ENCODE measurements at regions not wholly inside any gene's neighbourhood (a gene's known extent, or its start where the extent isn't known, plus 50 kb on each side); places are given as distances from the start of the nearest gene placed in this dataset.

DNA sequence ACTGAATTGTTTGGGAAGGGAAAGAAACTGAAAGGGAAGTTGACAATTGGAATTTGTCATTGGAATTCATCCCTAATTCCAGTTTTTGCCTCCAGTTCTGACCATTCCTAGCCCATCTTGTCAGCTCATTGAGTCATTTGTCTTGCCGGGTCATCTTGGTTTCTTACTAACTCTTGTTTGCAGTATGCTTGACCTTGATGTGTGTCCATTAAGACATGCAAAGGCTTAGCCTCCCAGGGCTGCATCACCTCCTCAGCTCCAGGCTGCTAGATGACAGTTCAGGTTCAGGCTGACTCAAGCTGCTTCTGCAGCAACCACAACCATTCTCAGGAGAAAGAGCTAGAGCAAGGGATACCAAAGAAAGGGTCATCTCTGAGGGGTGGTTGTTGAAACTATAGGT, 151.3 kb upstream of the PTGFR start:
- DNase-seq (ENCODE audit: low spot score) = no peak
- in situ Hi-C loops (cut with HindIII; ENCODE audit: low sequenced_read_pairs) = no loop called here

DNA sequence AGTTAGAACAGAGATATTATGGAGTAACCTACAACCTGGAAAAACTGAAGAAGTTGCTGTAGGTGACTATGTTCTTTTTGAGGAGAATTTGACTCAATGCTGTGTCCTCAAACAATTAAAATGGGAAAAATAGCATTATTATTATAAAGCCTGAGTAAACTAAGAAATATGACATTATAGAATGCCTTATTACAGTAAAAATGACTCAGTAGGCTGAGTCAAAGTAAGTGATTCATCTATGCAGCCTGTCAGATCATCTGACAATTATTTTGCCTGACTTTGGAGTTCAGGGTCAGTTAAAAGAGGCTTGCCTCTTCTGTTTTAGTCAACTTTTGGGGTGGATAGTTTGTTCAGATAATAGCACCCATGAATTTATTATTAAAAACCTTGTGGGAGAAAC, 150.8 kb upstream of the PTGFR start:
- DNase-seq (ENCODE audit: low spot score) = no peak
- in situ Hi-C loops (cut with HindIII; ENCODE audit: low sequenced_read_pairs) = no loop called here

GRCh38 chr1:78348496-78349284, 142.1 kb upstream of the PTGFR start:
- DNase-seq (ENCODE audit: low spot score) = no peak
- in situ Hi-C loops (cut with HindIII; ENCODE audit: low sequenced_read_pairs) = no loop called here

DNA sequence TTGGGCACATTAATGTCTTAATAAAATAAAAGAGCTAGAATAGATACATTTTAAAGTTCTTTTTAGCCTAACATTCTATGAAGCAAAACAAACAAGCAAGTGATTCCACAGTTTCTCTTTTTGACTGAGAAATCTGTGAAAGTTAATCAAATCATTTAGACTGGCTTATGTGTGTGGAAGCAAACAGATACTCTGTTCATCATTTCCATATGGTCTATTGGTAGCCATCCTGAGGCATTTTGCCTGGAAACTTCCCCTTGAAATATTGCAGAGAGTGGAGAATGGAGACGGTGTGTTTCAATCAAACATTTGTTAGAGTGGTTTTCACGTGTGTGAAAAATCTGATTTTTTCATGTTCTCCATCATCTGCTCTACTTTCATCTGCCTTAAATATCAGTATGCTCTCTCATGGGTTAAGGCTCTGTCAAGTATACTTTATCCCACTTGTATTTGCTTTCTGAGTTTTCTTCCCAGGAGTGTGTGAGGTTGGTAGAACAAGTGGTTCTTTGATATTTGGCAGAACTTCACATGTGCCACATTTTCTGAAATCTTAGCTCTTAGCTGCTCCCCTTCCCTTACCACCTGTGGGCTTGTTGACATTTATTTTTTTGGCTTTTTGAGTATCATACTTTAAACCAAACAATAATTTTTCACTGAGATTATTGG, 139.1 kb upstream of the PTGFR start:
- in situ Hi-C loops (cut with HindIII; ENCODE audit: low sequenced_read_pairs) = no loop called here
- DNase-seq (ENCODE audit: low spot score) = no peak

- DNase-seq (ENCODE audit: low spot score) = no peak
- in situ Hi-C loops (cut with HindIII; ENCODE audit: low sequenced_read_pairs) = no loop called here
Observed at GRCh38 chr1:78355656-78356055, 135.1 kb upstream of the PTGFR start.

DNA sequence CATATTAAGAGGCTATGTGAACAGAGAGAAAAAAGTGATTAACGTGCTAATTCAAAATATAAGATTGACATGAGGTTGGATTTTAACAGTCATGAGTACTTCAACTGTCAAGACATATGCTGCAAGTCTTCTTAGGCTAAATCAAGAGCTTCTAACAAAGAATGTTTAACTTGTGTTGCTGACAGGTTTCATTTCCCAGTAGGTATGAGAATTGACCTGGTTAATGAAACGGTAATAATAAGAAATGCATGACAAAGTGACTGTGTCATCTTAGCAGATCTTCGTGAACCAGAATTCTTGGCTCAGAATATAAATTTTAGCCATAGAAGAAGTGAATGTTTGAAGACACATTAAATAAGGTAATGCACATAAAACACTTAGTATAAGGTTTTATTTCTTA, 132.6 kb upstream of the PTGFR start:
- in situ Hi-C loops (cut with HindIII; ENCODE audit: low sequenced_read_pairs) = no loop called here

GRCh38 chr1:78359666-78360065, 131.1 kb upstream of the PTGFR start:
- in situ Hi-C loops (cut with HindIII; ENCODE audit: low sequenced_read_pairs) = no loop called here
- DNase-seq (ENCODE audit: low spot score) = no peak

More for the DNA sequence above, 132.6 kb upstream of the PTGFR start:
- DNase-seq (ENCODE audit: low spot score) = no peak

DNA sequence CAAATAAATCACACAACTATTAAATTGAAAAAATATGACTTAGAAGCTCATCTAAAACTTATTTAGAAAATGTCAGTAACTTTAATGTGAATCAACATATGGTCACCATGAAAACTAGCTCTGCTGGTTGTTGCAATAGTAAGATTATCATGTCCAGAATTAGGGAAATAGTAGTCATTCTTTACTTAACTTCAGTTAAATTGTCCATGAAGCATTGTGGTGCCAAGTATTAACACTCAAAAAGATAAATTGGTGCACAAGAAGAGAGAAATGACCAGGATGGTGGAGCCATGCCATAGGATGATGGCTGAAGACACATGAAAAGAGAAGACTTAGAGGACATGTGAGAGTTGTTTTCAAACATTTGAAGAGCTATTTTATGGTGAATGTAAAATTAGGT, 130.2 kb upstream of the PTGFR start:
- DNase-seq (ENCODE audit: low spot score) = no peak
- in situ Hi-C loops (cut with HindIII; ENCODE audit: low sequenced_read_pairs) = no loop called here

DNA sequence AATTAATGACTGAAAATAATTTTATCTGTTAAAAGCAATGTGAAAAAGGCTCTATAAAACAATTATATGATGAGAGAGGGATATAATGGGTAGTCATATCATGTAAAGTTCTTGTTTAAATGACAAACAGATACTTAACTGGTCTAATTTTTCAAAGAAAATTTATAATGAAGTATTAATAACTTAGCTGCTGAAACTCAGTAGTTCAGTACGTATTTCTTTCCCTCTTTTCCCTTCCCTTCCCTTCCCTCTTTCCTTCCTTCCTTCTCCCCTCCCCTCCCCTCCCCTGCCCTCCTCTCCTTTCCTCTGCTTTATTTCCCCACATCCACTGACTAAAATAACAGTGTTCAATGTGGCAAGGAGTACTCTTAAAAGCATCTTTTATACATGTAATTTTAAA, 123.1 kb upstream of the PTGFR start:
- DNase-seq (ENCODE audit: low spot score) = no peak
- in situ Hi-C loops (cut with HindIII; ENCODE audit: low sequenced_read_pairs) = no loop called here

DNA sequence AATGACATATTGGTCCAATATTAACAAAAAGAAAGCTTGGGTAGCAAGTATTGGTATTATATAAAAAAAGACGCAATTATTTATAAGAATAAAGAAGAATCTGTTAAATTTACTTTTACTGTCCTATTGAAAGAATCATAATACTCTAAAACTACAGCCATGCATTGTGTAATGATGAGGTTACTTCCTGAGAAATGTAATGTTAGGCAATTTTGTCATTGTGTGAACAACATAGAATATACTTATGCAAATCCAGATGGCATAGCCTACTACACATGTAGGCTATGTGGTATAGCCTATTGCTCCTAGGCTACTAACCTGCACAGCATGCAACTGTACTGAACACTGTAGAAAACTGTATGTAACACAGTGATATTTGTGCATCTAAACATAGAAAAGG, 121.2 kb upstream of the PTGFR start:
- no peak for DNase-seq (ENCODE audit: low spot score)
- in situ Hi-C loops (cut with HindIII; ENCODE audit: low sequenced_read_pairs) = no loop called here

- DNase-seq (ENCODE audit: low spot score) = no peak
- in situ Hi-C loops (cut with HindIII; ENCODE audit: low sequenced_read_pairs) = no loop called here
Observed at GRCh38 chr1:78370356-78370755, 120.4 kb upstream of the PTGFR start.

- in situ Hi-C loops (cut with HindIII; ENCODE audit: low sequenced_read_pairs) = no loop called here
Observed at GRCh38 chr1:78370779-78371482, 119.8 kb upstream of the PTGFR start.

GRCh38 chr1:78373676-78374075, 117.1 kb upstream of the PTGFR start:
- in situ Hi-C loops (cut with HindIII; ENCODE audit: low sequenced_read_pairs) = no loop called here
- DNase-seq (ENCODE audit: low spot score) = no peak

More at GRCh38 chr1:78370779-78371482, 119.8 kb upstream of the PTGFR start:
- DNase-seq (ENCODE audit: low spot score) = no peak

DNA sequence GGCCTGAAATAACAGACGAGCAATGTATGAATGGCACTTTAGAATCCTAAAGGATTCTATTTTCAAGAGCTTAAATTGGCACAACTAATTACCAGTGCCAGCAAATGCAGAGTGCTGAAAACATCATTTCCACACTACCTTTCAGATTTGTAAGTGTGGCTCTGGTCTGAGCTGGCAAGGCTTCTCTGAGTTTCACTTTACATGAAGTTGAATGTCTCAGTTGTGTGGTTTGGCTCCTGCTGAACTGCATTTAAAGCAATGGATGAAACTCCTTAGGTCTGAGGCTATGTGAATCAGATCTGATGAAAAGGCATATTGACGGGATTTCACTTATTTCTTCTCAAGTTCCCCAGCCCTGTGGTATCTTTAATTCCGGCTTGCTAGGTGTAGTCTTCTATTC, 114.8 kb upstream of the PTGFR start:
- in situ Hi-C loops (cut with HindIII; ENCODE audit: low sequenced_read_pairs) = no loop called here
- no peak for DNase-seq (ENCODE audit: low spot score)

DNA sequence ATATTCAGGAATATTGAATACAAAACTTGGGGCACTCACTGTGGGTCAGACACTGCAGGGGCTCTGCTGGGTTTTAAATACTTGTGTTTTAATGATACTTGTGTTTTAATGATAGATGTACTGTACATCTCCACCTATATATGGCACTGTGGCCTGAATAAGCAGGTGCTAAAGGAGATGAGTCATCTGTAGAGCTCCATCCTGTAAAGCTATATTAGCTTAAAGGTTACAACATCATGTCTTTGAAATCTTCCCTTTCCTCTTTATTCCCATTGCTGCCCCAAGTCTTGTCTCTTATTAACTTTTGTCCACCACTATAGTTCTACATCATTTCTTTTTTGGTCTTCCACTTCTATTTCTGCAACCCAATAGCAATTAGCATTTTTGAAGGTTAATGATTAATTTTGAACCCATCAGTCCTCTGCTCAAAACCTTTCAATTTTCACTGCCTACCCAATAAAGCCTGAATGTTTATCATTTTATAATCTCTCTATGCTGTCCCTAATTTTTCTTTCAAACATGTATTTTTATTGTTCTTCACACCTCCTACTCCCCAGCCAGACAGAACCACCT, 113.3 kb upstream of the PTGFR start:
- no peak for DNase-seq (ENCODE audit: low spot score)
- in situ Hi-C loops (cut with HindIII; ENCODE audit: low sequenced_read_pairs) = no loop called here

GRCh38 chr1:78383923-78384322, 106.9 kb upstream of the PTGFR start:
- DNase-seq (ENCODE audit: low spot score) = no peak
- in situ Hi-C loops (cut with HindIII; ENCODE audit: low sequenced_read_pairs) = no loop called here

- DNase-seq (ENCODE audit: low spot score) = no peak
- in situ Hi-C loops (cut with HindIII; ENCODE audit: low sequenced_read_pairs) = no loop called here
Observed at GRCh38 chr1:78385744-78386462, 104.9 kb upstream of the PTGFR start.

GRCh38 chr1:78387201-78387600, 103.6 kb upstream of the PTGFR start:
- in situ Hi-C loops (cut with HindIII; ENCODE audit: low sequenced_read_pairs) = no loop called here
- no peak for DNase-seq (ENCODE audit: low spot score)

DNA sequence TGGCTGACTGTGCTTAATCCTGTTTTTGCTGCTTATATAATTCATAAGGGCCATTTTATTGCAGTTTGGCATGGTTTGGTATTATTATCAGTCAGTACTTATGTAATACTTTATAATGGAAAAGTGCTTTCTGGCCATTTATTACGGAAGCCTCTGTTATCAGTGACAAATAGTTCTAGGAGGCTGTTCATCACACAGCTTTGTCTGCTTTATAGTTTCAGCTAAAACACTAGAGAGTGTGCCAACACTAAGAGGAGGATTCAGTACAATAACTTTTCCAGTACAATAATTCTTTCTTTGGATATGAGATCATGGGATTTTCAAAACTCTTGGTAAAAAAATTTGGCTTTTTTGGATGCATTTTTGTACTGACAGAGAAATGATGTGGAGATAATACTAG, 102.9 kb upstream of the PTGFR start:
- in situ Hi-C loops (cut with HindIII; ENCODE audit: low sequenced_read_pairs) = no loop called here
- no peak for DNase-seq (ENCODE audit: low spot score)
